SU-DHL-6 (cell line): ENCODE measurements at regions not wholly inside any gene's neighbourhood (a gene's known extent, or its start where the extent isn't known, plus 50 kb on each side); places are given as distances from the start of the nearest gene placed in this dataset.

Experiments used
- H2AFZ ChIP-seq: fragments of 200-600 bp; sonication (generic); 2 replicates; pipeline ENCODE4 v1.6.1; 2014; ENCODE audit warnings: low read depth, mild to moderate bottlenecking, moderate library complexity, mixed read lengths, antibody characterized with exemption, low read length; ENCODE audit not compliant: severe bottlenecking
- H3F3A ChIP-seq: fragments of 200-600 bp; shearing (Covaris generic); 2 replicates; pipeline ENCODE4 v1.6.0; 2016; ENCODE audit warnings: antibody characterized with exemption, mild to moderate bottlenecking; ENCODE audit not compliant: insufficient read depth
- H3K27ac ChIP-seq: fragments of 200-600 bp; sonication (generic); 2 replicates; pipeline ENCODE4 v1.5.1; 2016; ENCODE audit warnings: low read depth, mild to moderate bottlenecking, low read length, moderate library complexity, mixed read lengths
- H3K27me3 ChIP-seq: fragments of 200-600 bp; sonication (generic), shearing (Covaris generic); 2 replicates; pipeline ENCODE4 v1.6.0; 2014; ENCODE audit warnings: mild to moderate bottlenecking, low read length
- H3K36me3 ChIP-seq: fragments of 200-600 bp; sonication (generic); 2 replicates; pipeline ENCODE4 v1.6.1; 2014; ENCODE audit warnings: mild to moderate bottlenecking, low read length, mixed read lengths
- H3K4me2 ChIP-seq: fragments of 300-600, 200-600 bp; shearing (Covaris generic), sonication (generic); 2 replicates; pipeline ENCODE4 v1.6.0; 2014; ENCODE audit warnings: low read length, low read depth, mild to moderate bottlenecking; ENCODE audit not compliant: poor library complexity, severe bottlenecking
- H3K4me3 ChIP-seq: fragments of 200-600 bp; sonication (generic); 2 replicates; pipeline ENCODE4 v1.5.1; 2014; ENCODE audit warnings: antibody characterized with exemption, low read length, mild to moderate bottlenecking, mixed read lengths; ENCODE audit not compliant: insufficient read depth, poor library complexity, severe bottlenecking
- H3K79me2 ChIP-seq: fragments of 200-600 bp; sonication (generic); 2 replicates; pipeline ENCODE4 v1.6.1; 2014; ENCODE audit warnings: mild to moderate bottlenecking, low read length, moderate library complexity; ENCODE audit not compliant: insufficient read depth
- H3K9ac ChIP-seq: fragments of 200-600 bp; sonication (generic); 2 replicates; pipeline ENCODE4 v1.7.0; 2014; ENCODE audit warnings: mild to moderate bottlenecking, low read length
- H3K9me2 ChIP-seq: fragments of 200-600 bp; sonication (generic); replicated peaks from 2 replicates; pipeline ENCODE4 v1.6.1; 2014; ENCODE audit warnings: low read length; ENCODE audit not compliant: insufficient read depth
- H3K9me3 ChIP-seq: fragments of 200-600 bp; sonication (generic); 2 replicates; pipeline ENCODE4 v1.6.1; 2014; ENCODE audit warnings: low read length, mixed read lengths; ENCODE audit not compliant: insufficient read depth
- H4K20me1 ChIP-seq: fragments of 200-600 bp; sonication (generic); 2 replicates; pipeline ENCODE4 v1.6.1; 2014; ENCODE audit warnings: low read depth, mild to moderate bottlenecking, antibody characterized with exemption, low read length, moderate library complexity, mixed read lengths
- CTCF ChIP-seq: fragments of 200-600 bp; sonication (generic); IDR thresholded peaks from one replicate; pipeline ENCODE4 v1.5.1; 2017; ENCODE audit warnings: antibody characterized with exemption, mild to moderate bottlenecking, low read length, moderate library complexity; ENCODE audit not compliant: insufficient read depth, poor library complexity, severe bottlenecking
- EZH2phosphoT487 ChIP-seq: fragments of 200-600 bp; sonication (generic), shearing (Covaris generic); conservative IDR thresholded peaks from 2 replicates; pipeline ENCODE4 v1.6.1; 2018; ENCODE audit warnings: mild to moderate bottlenecking, antibody characterized with exemption, low read length, moderate library complexity, mixed read lengths

GRCh38 chr14:97097296-97097695 lies 300.1 kb downstream of the VRK1 start:
- H3K9ac ChIP-seq, result no peak overlapping the region
- TF ChIP-seq EZH2phosphoT487 (no peak), CTCF (no peak)

GRCh38 chr14:97100306-97100705 lies 303.1 kb downstream of the VRK1 start:
- Histone ChIP-seq H3K9ac (no peak overlapping the region), H4K20me1 (no peaks in the 10 kb centered on the region), H3K79me2 (no peaks in the 10 kb centered on the region), H3K9me2 (no peaks in the 10 kb centered on the region), H3K4me2 (no peak overlapping the region), H3K4me3 (no peak overlapping the region), H3F3A (no peaks in the 10 kb centered on the region), H3K36me3 (no peaks in the 10 kb centered on the region), H3K27me3 (no peaks in the 10 kb centered on the region), H3K9me3 (no peaks in the 10 kb centered on the region), H2AFZ (no peak overlapping the region), H3K27ac (no peak overlapping the region)
- no peak for TF ChIP-seq CTCF

More at GRCh38 chr14:97097296-97097695, 300.1 kb downstream of the VRK1 start:
- Histone ChIP-seq H3K36me3 (no peaks in the 10 kb centered on the region), H3F3A (no peaks in the 10 kb centered on the region), H3K4me3 (no peak overlapping the region), H3K9me2 (no peaks in the 10 kb centered on the region), H3K79me2 (no peaks in the 10 kb centered on the region), H4K20me1 (no peaks in the 10 kb centered on the region), H2AFZ (no peak overlapping the region), H3K9me3 (no peaks in the 10 kb centered on the region), H3K4me2 (no peak overlapping the region), H3K27ac (no peak overlapping the region), H3K27me3 (no peaks in the 10 kb centered on the region)

DNA sequence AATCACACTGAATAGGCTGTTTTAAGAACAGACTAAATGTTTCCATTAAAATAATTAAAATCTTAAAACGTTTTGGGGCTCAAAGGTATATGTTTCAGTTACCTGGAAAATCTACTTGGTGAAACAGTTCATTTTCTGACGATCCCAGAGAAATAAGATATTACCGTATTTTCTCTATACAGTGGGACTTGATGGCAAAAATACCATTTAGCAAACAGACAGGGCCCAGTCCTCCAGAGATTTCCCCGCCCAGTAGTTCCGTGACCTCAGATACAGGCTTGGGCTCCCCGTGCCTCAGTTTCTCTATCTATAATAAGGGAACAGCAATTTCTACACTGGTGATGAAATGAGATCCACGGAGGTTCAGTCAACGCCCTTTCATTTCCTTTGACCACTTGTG lies 304.4 kb downstream of the VRK1 start:
- TF ChIP-seq CTCF, result no peak
- no peak for TF ChIP-seq EZH2phosphoT487
- Histone ChIP-seq H3K4me2 (no peak overlapping the region), H3K9me3 (no peaks in the 10 kb centered on the region), H2AFZ (no peak overlapping the region), H3K79me2 (no peaks in the 10 kb centered on the region), H3K27me3 (no peaks in the 10 kb centered on the region), H3K4me3 (no peak overlapping the region), H3F3A (no peaks in the 10 kb centered on the region), H3K27ac (no peak overlapping the region), H3K36me3 (no peaks in the 10 kb centered on the region), H3K9ac (no peak overlapping the region), H4K20me1 (no peaks in the 10 kb centered on the region), H3K9me2 (no peaks in the 10 kb centered on the region)

- no peaks in the 10 kb centered on the region for H3K9me2 ChIP-seq
- H3K27ac ChIP-seq, result no peak overlapping the region
- H3K27me3 ChIP-seq, result no peaks in the 10 kb centered on the region
- H3K79me2 ChIP-seq, result no peaks in the 10 kb centered on the region
- no peaks in the 10 kb centered on the region for H3K36me3 ChIP-seq
- no peak overlapping the region for H2AFZ ChIP-seq
- H4K20me1 ChIP-seq, result no peaks in the 10 kb centered on the region
- no peak overlapping the region for H3K9ac ChIP-seq
- no peak overlapping the region for H3K4me2 ChIP-seq
- H3K9me3 ChIP-seq, result no peaks in the 10 kb centered on the region
- no peak overlapping the region for H3K4me3 ChIP-seq
- H3F3A ChIP-seq, result no peaks in the 10 kb centered on the region
- TF ChIP-seq EZH2phosphoT487, result no peak
- no peak for TF ChIP-seq CTCF
Observed at GRCh38 chr14:97104029-97104428, 306.8 kb downstream of the VRK1 start.
